Ascending aorta (tissue), 2 donors: ENCODE measurements at regions not wholly inside any gene's neighbourhood (a gene's known extent, or its start where the extent isn't known, plus 50 kb on each side); places are given as distances from the start of the nearest gene placed in this dataset.

ENCODE experiments used
- DNase-seq, 2 donors: peaks; one replicate each; pipeline ENCODE4 v3.0.0-alpha.2; 2019; ENCODE audit warnings: low spot score in 2 of 2
- H3K27ac ChIP-seq, 2 donors: fragments of 200-600 bp; sonication (generic); one replicate each; pipeline ENCODE4 v1.5.1; 2016 to 2017; ENCODE audit warnings: mild to moderate bottlenecking in 1 of 2
- H3K27me3 ChIP-seq: fragments of 200-600 bp; sonication (generic); one replicate; pipeline ENCODE4 v1.5.1; 2017
- H3K36me3 ChIP-seq, 2 donors: fragments of 200-600 bp; sonication (generic); one replicate each; pipeline ENCODE4 v1.5.1; 2016
- H3K4me1 ChIP-seq, 2 donors: fragments of 200-600 bp; sonication (generic); one replicate each; pipeline ENCODE4 v1.5.1; 2016 to 2017; ENCODE audit warnings: mild to moderate bottlenecking in 1 of 2
- H3K4me3 ChIP-seq, 2 donors: fragments of 200-600 bp; sonication (generic); one replicate each; pipeline ENCODE4 v1.5.1; 2016 to 2017; ENCODE audit warnings: mild to moderate bottlenecking in 1 of 2
- H3K9me3 ChIP-seq, 2 donors: fragments of 200-600 bp; sonication (generic); one replicate each; pipeline ENCODE4 v1.5.1; 2016
- intact Hi-C: fragments of 100-400 bp; cut with DNase I; formaldehyde crosslinking; loops from one replicate; pipeline ENCODE4 v1.15.1; 2023
- TF ChIP-seq, protein P1 (sequence below), 3 experiments: fragments of 200-600 bp in 2 of 3; fragments of 450-650 bp in 1 of 3; sonication (generic) in 2 of 3; IDR thresholded peaks; one replicate each; pipeline ENCODE4 v1.5.1; 2016 to 2019; ENCODE audit warnings: antibody characterized with exemption in 3 of 3, mild to moderate bottlenecking in 1 of 3, moderate library complexity in 1 of 3

DNA sequence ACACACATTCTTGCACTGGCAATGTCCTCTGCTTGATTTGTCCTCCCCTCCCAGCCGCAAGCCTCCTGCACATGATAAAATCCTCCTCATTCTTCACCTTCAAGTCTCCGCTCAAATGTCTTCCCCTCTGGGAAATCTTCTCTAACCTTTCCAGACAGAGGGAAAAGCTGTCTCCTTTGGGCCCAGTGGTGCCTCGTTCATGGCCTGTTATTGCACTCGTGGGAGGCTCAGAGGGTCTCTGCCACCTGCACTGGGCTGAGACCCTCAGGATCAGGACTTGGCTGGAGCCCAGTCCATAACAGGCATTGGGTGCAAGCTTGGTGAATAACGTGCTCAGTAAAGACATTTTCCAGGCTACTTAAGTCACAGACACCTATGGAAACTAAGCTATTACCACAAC lies 68.6 kb downstream of the PTGR3 start:
- DNase-seq, result no peak
- TF ChIP-seq, protein P1, sequence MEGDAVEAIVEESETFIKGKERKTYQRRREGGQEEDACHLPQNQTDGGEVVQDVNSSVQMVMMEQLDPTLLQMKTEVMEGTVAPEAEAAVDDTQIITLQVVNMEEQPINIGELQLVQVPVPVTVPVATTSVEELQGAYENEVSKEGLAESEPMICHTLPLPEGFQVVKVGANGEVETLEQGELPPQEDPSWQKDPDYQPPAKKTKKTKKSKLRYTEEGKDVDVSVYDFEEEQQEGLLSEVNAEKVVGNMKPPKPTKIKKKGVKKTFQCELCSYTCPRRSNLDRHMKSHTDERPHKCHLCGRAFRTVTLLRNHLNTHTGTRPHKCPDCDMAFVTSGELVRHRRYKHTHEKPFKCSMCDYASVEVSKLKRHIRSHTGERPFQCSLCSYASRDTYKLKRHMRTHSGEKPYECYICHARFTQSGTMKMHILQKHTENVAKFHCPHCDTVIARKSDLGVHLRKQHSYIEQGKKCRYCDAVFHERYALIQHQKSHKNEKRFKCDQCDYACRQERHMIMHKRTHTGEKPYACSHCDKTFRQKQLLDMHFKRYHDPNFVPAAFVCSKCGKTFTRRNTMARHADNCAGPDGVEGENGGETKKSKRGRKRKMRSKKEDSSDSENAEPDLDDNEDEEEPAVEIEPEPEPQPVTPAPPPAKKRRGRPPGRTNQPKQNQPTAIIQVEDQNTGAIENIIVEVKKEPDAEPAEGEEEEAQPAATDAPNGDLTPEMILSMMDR (IDR thresholded peaks at IDR 0.05), result no peak
- intact Hi-C loops, result no loop called here

DNA sequence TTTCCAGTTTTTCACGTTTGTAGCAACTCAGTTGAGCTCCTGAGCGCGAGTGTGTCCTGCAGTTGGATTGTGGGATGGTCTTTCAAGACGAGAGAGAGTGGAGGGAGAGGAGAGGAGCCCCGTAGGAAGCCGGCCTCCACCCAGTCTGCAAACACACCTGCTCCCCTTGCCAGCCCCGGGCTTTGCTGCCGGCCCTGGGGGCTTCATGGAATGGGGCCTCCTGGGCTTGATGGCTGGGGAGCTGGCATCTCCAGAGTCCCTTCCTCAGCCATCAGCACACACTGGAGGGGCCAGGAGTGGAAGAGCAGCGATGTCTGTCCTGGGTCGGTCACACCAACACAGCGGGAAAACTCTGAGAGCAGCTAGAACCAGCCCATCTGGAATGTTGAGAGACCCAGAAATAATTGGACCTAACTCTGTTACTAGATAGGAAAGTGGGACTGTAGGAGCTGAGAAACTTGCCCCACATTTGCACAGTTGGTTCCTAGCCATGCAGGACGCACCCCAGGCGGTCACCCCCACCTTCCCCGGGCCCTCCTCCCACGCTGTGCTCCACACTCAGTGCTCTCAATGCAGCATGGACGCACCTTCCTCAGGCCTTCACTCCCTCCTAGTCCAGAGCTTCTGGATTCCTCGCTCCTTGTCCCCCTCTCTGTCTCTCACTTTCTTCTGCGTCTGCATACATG lies 69.6 kb downstream of the PTGR3 start:
- Histone ChIP-seq H3K36me3 (no peaks in the 10 kb centered on the region), H3K4me1 (no peaks in the 10 kb centered on the region), H3K27me3 (no peaks in the 10 kb centered on the region), H3K27ac (no peak overlapping the region), H3K4me3 (no peak overlapping the region), H3K9me3 (no peaks in the 10 kb centered on the region)
- DNase-seq, result no peak
- TF ChIP-seq, protein P1 (IDR thresholded peaks at IDR 0.05), result no peak
- intact Hi-C loops, result no loop called here

More for the DNA sequence above, 68.6 kb downstream of the PTGR3 start:
- no peak overlapping the region for H3K27ac ChIP-seq
- no peaks in the 10 kb centered on the region for H3K4me1 ChIP-seq
- no peaks in the 10 kb centered on the region for H3K9me3 ChIP-seq
- no peak overlapping the region for H3K4me3 ChIP-seq
- no peaks in the 10 kb centered on the region for H3K36me3 ChIP-seq
- H3K27me3 ChIP-seq, result no peaks in the 10 kb centered on the region

DNA sequence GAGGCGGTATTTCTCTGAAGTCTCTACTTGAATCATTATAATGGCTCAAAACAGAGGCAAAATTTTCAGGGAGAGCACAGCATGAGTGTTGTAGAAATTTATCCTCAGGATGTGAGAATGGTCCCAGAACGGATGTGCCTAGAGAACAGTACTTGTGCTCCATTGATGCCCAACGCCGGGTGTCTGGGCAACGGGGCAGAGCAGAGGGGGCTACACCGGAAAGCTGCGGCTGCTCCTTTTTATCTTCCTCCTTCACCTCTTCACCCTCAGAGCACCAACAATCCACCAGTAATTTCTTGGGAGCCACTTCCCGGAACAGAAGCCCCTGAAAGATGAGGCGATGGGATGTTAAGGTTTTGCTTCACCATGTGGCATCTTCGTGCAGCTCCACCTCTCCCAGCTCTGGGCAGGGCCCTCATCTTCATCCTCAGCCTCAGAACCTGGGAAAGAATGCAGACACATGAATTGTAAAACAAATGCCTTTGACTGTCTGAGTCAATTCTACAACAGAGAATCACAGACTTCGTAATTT lies 71.5 kb downstream of the PTGR3 start:
- Histone ChIP-seq H3K4me1 (no peaks in the 10 kb centered on the region), H3K27ac (no peak overlapping the region), H3K4me3 (no peak overlapping the region), H3K36me3 (no peaks in the 10 kb centered on the region), H3K27me3 (no peaks in the 10 kb centered on the region), H3K9me3 (no peaks in the 10 kb centered on the region)
- TF ChIP-seq, protein P1 (IDR thresholded peaks at IDR 0.05), result no peak
- no peak for DNase-seq
- intact Hi-C loops, result no loop called here

DNA sequence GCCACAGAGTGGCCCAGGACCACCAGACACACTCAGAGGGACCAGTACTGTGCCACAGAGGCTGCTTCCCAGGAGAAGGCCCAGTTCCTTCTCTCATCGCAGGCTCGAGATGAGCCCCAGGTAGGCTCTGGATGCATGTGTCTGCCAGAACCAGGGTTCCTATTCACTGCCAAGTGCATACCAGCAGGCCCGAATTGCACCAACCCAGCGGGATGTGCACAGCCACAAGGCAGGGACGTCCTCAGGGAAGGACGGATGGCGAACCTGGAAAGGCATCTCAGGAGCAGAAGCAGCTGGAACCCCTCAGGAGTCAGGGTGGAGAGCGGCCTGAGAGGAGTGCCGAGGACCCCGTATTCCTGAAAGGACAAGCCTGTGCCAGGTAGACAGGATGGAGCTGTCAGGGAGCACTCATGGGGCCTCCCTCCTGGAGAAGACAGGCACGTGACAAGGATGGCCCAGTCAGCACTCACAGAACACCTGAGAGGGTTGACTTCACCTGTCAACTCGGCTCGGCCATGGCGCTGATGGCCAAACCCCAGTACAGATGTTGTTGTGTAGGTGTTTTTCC lies 73.7 kb downstream of the PTGR3 start:
- no peak for DNase-seq
- H3K36me3 ChIP-seq, result no peaks in the 10 kb centered on the region

DNA sequence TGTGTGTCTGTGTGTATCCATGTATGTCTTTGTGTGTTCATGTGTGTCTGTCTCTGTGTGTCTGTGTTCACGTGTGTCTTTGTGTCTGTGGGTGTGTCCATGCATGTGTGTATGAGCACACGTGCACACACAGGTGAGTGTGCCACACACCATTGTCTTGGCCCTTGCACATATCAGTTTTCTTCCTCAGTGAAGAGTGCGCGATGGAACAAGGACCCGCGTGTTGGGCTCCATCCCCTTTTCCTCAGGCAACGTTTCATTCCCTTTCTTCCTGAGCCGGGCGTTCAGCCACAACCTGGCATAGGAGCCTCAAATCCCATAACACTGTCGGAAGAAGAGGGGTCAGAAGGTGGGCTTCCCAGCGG lies 74.3 kb downstream of the PTGR3 start:
- Histone ChIP-seq H3K4me1 (no peaks in the 10 kb centered on the region), H3K36me3 (no peaks in the 10 kb centered on the region), H3K27me3 (no peaks in the 10 kb centered on the region), H3K27ac (no peak overlapping the region), H3K4me3 (no peak overlapping the region), H3K9me3 (no peaks in the 10 kb centered on the region)
- TF ChIP-seq, protein P1 (IDR thresholded peaks at IDR 0.05), result no peak
- intact Hi-C loops, result no loop called here
- DNase-seq, result no peak

More for the DNA sequence above, 73.7 kb downstream of the PTGR3 start:
- Histone ChIP-seq H3K27me3 (no peaks in the 10 kb centered on the region), H3K4me1 (no peaks in the 10 kb centered on the region), H3K27ac (no peak overlapping the region), H3K9me3 (no peaks in the 10 kb centered on the region), H3K4me3 (no peak overlapping the region)
- TF ChIP-seq, protein P1 (IDR thresholded peaks at IDR 0.05), result no peak
- intact Hi-C loops, result no loop called here
